OCI-LY1 (cell line): ENCODE measurements at regions not wholly inside any gene's neighbourhood (a gene's known extent, or its start where the extent isn't known, plus 50 kb on each side); places are given as distances from the start of the nearest gene placed in this dataset.
"Not testable (repeated sequence)": the region's sequence is repeated elsewhere in the genome, so short reads cannot be mapped to it uniquely, and the experiment has no call there.

Source experiments
- H2AFZ ChIP-seq: fragments of 200-600 bp; sonication (generic), shearing (Covaris generic); 2 replicates; pipeline ENCODE4 v1.6.0; 2014; ENCODE audit warnings: antibody characterized with exemption, mild to moderate bottlenecking, low read length
- H3F3A ChIP-seq: fragments of 200-600 bp; sonication (generic), shearing (Covaris generic); 2 replicates; pipeline ENCODE4 v1.6.0; 2014; ENCODE audit warnings: mild to moderate bottlenecking, antibody characterized with exemption, low read length, moderate library complexity; ENCODE audit not compliant: insufficient read depth
- H3K27ac ChIP-seq: fragments of 200-600 bp; sonication (generic); 2 replicates; pipeline ENCODE4 v1.5.1; 2014; ENCODE audit warnings: low read length, mixed run types, mild to moderate bottlenecking, low read depth; ENCODE audit not compliant: poor library complexity, severe bottlenecking
- H3K27me3 ChIP-seq: fragments of 200-600 bp; sonication (generic); 2 replicates; pipeline ENCODE4 v1.6.0; 2014; ENCODE audit warnings: antibody characterized with exemption, mild to moderate bottlenecking, low read length, moderate library complexity; ENCODE audit not compliant: insufficient read depth
- H3K36me3 ChIP-seq: fragments of 200-600 bp; sonication (generic); 2 replicates; pipeline ENCODE4 v1.6.1; 2014; ENCODE audit warnings: mild to moderate bottlenecking, antibody characterized with exemption, low read length, moderate library complexity, mixed read lengths; ENCODE audit not compliant: insufficient read depth
- H3K4me1 ChIP-seq: fragments of 200-600 bp; sonication (generic); 2 replicates; pipeline ENCODE4 v1.5.1; 2014; ENCODE audit warnings: mild to moderate bottlenecking, low read length, moderate library complexity; ENCODE audit not compliant: insufficient read depth, severe bottlenecking
- H3K4me2 ChIP-seq: fragments of 200-600 bp; sonication (generic), shearing (Covaris generic); 2 replicates; pipeline ENCODE4 v1.6.1; 2014; ENCODE audit warnings: low read length
- H3K4me3 ChIP-seq: fragments of 200-600 bp; sonication (generic); 2 replicates; pipeline ENCODE4 v1.5.1; 2014; ENCODE audit warnings: low read length, low read depth, mild to moderate bottlenecking, mixed read lengths; ENCODE audit not compliant: poor library complexity, severe bottlenecking
- H3K79me2 ChIP-seq: fragments of 200-600 bp; shearing (Covaris generic); 2 replicates; pipeline ENCODE4 v1.6.1; 2016; ENCODE audit warnings: mixed run types, low read length, mixed read lengths; ENCODE audit not compliant: insufficient read depth
- H3K9ac ChIP-seq: fragments of 200-600 bp; sonication (generic), shearing (Covaris generic); 2 replicates; pipeline ENCODE4 v1.6.1; 2014; ENCODE audit warnings: mild to moderate bottlenecking, low read length, mixed read lengths
- H3K9me2 ChIP-seq: fragments of 200-600 bp; sonication (generic), shearing (Covaris generic); 2 replicates; pipeline ENCODE4 v1.6.1; 2014; ENCODE audit warnings: low read depth, mild to moderate bottlenecking, low read length, mixed read lengths
- H3K9me3 ChIP-seq: fragments of 200-600 bp; shearing (Covaris generic); 2 replicates; pipeline ENCODE4 v1.6.1; 2014; ENCODE audit warnings: low read length, mixed read lengths
- H4K20me1 ChIP-seq: fragments of 200-600 bp; sonication (generic), shearing (Covaris generic); 2 replicates; pipeline ENCODE4 v1.6.0; 2016; ENCODE audit warnings: mild to moderate bottlenecking, low read length; ENCODE audit not compliant: insufficient read depth

DNA sequence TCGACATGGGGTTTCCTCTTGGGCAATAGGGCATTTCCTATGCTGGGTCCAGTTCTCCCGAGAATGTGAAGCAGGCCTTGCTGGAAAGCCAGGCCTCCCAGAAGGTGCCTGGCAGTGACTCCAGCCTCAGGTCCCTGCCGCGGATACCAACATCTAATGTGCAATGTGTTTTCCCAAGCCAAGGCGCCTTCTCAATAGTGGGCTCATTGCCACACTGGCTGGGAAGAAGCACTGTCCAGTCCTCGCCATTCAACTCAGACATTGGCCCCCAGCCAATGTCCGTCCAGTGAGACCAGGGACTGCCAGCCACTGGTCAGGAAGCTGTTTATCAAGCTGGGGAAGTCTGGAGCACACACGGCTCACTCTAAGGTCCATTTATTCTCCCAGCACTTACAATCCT, 317.9 kb downstream of the ANAPC1 start:
- not testable (repeated sequence) for H3K27me3 ChIP-seq, H3K9me3 ChIP-seq, H3K36me3 ChIP-seq, H2AFZ ChIP-seq, H3K27ac ChIP-seq, H3K9me2 ChIP-seq, H3K4me3 ChIP-seq, H3K9ac ChIP-seq, H3K4me2 ChIP-seq, H3K79me2 ChIP-seq, H3F3A ChIP-seq, H4K20me1 ChIP-seq
- H3K4me1 ChIP-seq: peaks cover 11% of the 10 kb centered on the region

- not testable (repeated sequence) for H3K4me2 ChIP-seq, H2AFZ ChIP-seq, H3K9me2 ChIP-seq, H3K27ac ChIP-seq, H3K9ac ChIP-seq, H4K20me1 ChIP-seq, H3K9me3 ChIP-seq, H3K27me3 ChIP-seq, H3K79me2 ChIP-seq, H3K36me3 ChIP-seq, H3K4me3 ChIP-seq, H3F3A ChIP-seq
- peaks cover 11% of the 10 kb centered on the region for H3K4me1 ChIP-seq
These were observed 316.8 kb downstream of the ANAPC1 start for GRCh38 chr2:111567233-111567632.

GRCh38 chr2:111569356-111570199, 314.4 kb downstream of the ANAPC1 start:
- H2AFZ ChIP-seq, H3K27me3 ChIP-seq, H4K20me1 ChIP-seq, H3K27ac ChIP-seq, H3K79me2 ChIP-seq, H3K9ac ChIP-seq, H3K9me2 ChIP-seq, H3K4me3 ChIP-seq, H3F3A ChIP-seq, H3K9me3 ChIP-seq, H3K4me2 ChIP-seq, H3K36me3 ChIP-seq: not testable (repeated sequence)
- H3K4me1 ChIP-seq: peaks cover 11% of the 10 kb centered on the region

GRCh38 chr2:111570300-111571114, 313.5 kb downstream of the ANAPC1 start:
- H3K9ac ChIP-seq, H3K4me2 ChIP-seq, H3K9me2 ChIP-seq, H4K20me1 ChIP-seq, H2AFZ ChIP-seq, H3K27ac ChIP-seq, H3K4me3 ChIP-seq, H3K9me3 ChIP-seq, H3K79me2 ChIP-seq, H3K36me3 ChIP-seq, H3F3A ChIP-seq, H3K27me3 ChIP-seq: not testable (repeated sequence)
- H3K4me1 ChIP-seq: peaks cover 11% of the 10 kb centered on the region

GRCh38 chr2:111574803-111575202, 309.2 kb downstream of the ANAPC1 start:
- not testable (repeated sequence) for H3K9me2 ChIP-seq, H3K9ac ChIP-seq, H2AFZ ChIP-seq, H3K4me3 ChIP-seq, H3K36me3 ChIP-seq, H3K9me3 ChIP-seq, H4K20me1 ChIP-seq, H3K27me3 ChIP-seq, H3K4me1 ChIP-seq, H3F3A ChIP-seq, H3K4me2 ChIP-seq, H3K27ac ChIP-seq, H3K79me2 ChIP-seq

- not testable (repeated sequence) for H3K79me2 ChIP-seq, H3K4me2 ChIP-seq, H3K36me3 ChIP-seq, H3K27me3 ChIP-seq, H3K27ac ChIP-seq, H3F3A ChIP-seq, H2AFZ ChIP-seq, H3K4me3 ChIP-seq, H3K9me2 ChIP-seq, H3K4me1 ChIP-seq, H3K9me3 ChIP-seq, H3K9ac ChIP-seq, H4K20me1 ChIP-seq
These were observed 306.7 kb downstream of the ANAPC1 start for GRCh38 chr2:111577154-111577885.

DNA sequence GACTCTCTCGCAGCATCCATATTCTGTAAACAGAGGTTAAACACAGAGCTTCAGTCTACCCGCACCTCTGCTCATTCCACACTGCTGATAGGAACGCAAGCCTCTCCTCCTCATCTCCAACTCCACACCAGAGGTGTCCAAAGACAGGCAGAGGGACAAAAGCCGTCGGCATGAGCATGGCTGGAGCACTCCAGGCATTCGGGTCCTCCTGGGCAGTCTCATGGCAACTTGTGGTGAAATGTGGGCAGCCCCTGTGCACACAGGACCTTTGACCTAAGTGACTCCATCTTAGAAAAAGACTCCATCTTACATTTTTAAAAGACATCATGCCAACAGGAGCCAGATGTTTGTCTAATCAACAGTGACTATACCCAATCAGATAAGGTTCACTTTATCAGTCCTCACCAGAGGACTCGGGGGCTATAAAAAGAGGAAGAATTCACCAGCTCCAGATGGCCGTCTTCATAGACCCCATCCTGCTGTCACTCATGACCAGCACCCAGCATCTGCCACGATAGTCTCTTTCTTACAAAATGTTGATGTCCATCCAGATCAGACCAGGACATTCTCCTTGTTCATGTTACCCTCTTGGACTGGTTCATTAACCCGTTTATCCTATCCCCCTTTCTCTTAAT, 304.4 kb downstream of the ANAPC1 start:
- not testable (repeated sequence) for H3K4me3 ChIP-seq, H3K79me2 ChIP-seq, H3K27me3 ChIP-seq, H3K9me2 ChIP-seq, H2AFZ ChIP-seq, H3F3A ChIP-seq, H3K4me2 ChIP-seq, H3K36me3 ChIP-seq, H3K9me3 ChIP-seq, H3K9ac ChIP-seq, H3K27ac ChIP-seq, H4K20me1 ChIP-seq, H3K4me1 ChIP-seq
